ENCODE measurements at regions not wholly inside any gene's neighbourhood (a gene's known extent, or its start where the extent isn't known, plus 50 kb on each side); places are given as distances from the start of the nearest gene placed in this dataset.
"Not testable (repeated sequence)": the region's sequence is repeated elsewhere in the genome, so short reads cannot be mapped to it uniquely, and the experiment has no call there.

GRCh38 chr4:77248805-77249204 is 91.8 kb downstream of the CCNG2 start:
- H3K27ac ChIP-seq, result no peak overlapping the region
- WGBS, 2 donors (ENCODE audit: low coverage in 1 of 2), result 61 to 73% methylated on average over 3 to 4 of the region's 4 CpGs
- H3K27me3 ChIP-seq, result no peaks in the 10 kb centered on the region
- no peak overlapping the region for H3K4me3 ChIP-seq
- DNase-seq, result no peak
- intact Hi-C loops (cut with DNase I; ENCODE audit: low total_unique reads), result no loop called here
- in situ Hi-C loops (cut with MboI; ENCODE audit: low pct_ligation_motif_present in 1 of 4, low pct_unique_long_range_greater_than_20kb in 1 of 4, low sequenced_read_pairs in 3 of 4), result loop anchor here in 2 of 4 donors (10.0 kb wide), 1 partner anchor 106 kb away; no protein-coding TSS in a partner anchor
- no peak for TF ChIP-seq POLR2A (IDR thresholded peaks at IDR 0.05)
- TF ChIP-seq EP300 (IDR thresholded peaks at IDR 0.05; ENCODE audit: low read depth), result no peak
- no peak for TF ChIP-seq CTCF (IDR thresholded peaks at IDR 0.05)
- TF ChIP-seq POLR2AphosphoS5 (IDR thresholded peaks at IDR 0.05), result no peak
- H3K36me3 ChIP-seq, result no peaks in the 10 kb centered on the region
- no peaks in the 10 kb centered on the region for H3K9me3 ChIP-seq
- no peaks in the 10 kb centered on the region for H3K4me1 ChIP-seq

GRCh38 chr4:77251751-77252150 is 94.7 kb downstream of the CCNG2 start:
- 66 to 68% methylated on average over 2 to 3 of the region's 3 CpGs for WGBS, 2 donors (ENCODE audit: low coverage in 1 of 2)

GRCh38 chr4:77263247-77263646 is 106.2 kb downstream of the CCNG2 start:
- no peaks in the 10 kb centered on the region for H3K27me3 ChIP-seq
- no peaks in the 10 kb centered on the region for H3K4me1 ChIP-seq
- TF ChIP-seq EP300 (IDR thresholded peaks at IDR 0.05; ENCODE audit: low read depth) (no peak), POLR2A (IDR thresholded peaks at IDR 0.05) (no peak), CTCF (IDR thresholded peaks at IDR 0.05) (no peak), POLR2AphosphoS5 (IDR thresholded peaks at IDR 0.05) (no peak)
- in situ Hi-C loops (cut with MboI; ENCODE audit: low pct_ligation_motif_present in 1 of 4, low pct_unique_long_range_greater_than_20kb in 1 of 4, low sequenced_read_pairs in 3 of 4) (no loop called here), intact Hi-C loops (cut with DNase I; ENCODE audit: low total_unique reads) (no loop called here)
- no peak for DNase-seq
- H3K27ac ChIP-seq, result no peak overlapping the region
- H3K4me3 ChIP-seq, result no peak overlapping the region
- no peaks in the 10 kb centered on the region for H3K9me3 ChIP-seq
- 91 to 92% methylated on average over 2 of the region's 2 CpGs for WGBS, 2 donors (ENCODE audit: low coverage in 1 of 2)
- no peaks in the 10 kb centered on the region for H3K36me3 ChIP-seq

More at GRCh38 chr4:77251751-77252150, 94.7 kb downstream of the CCNG2 start:
- intact Hi-C loops (cut with DNase I; ENCODE audit: low total_unique reads) (no loop called here), in situ Hi-C loops (cut with MboI; ENCODE audit: low pct_ligation_motif_present in 1 of 4, low pct_unique_long_range_greater_than_20kb in 1 of 4, low sequenced_read_pairs in 3 of 4) (no loop called here)
- no peaks in the 10 kb centered on the region for H3K36me3 ChIP-seq
- H3K27me3 ChIP-seq, result no peaks in the 10 kb centered on the region
- TF ChIP-seq POLR2AphosphoS5 (IDR thresholded peaks at IDR 0.05), result no peak
- TF ChIP-seq EP300 (IDR thresholded peaks at IDR 0.05; ENCODE audit: low read depth), result no peak
- no peak for TF ChIP-seq CTCF (IDR thresholded peaks at IDR 0.05)
- TF ChIP-seq POLR2A (IDR thresholded peaks at IDR 0.05), result no peak
- H3K4me3 ChIP-seq, result no peak overlapping the region
- no peaks in the 10 kb centered on the region for H3K9me3 ChIP-seq
- H3K4me1 ChIP-seq, result no peaks in the 10 kb centered on the region
- no peak for DNase-seq
- no peak overlapping the region for H3K27ac ChIP-seq

GRCh38 chr4:77263976-77264375 is 107.0 kb downstream of the CCNG2 start:
- DNase-seq; in situ Hi-C loops (cut with MboI; ENCODE audit: low pct_ligation_motif_present in 1 of 4, low pct_unique_long_range_greater_than_20kb in 1 of 4, low sequenced_read_pairs in 3 of 4); H3K27ac ChIP-seq; H3K27me3 ChIP-seq; H3K9me3 ChIP-seq; H3K36me3 ChIP-seq; intact Hi-C loops (cut with DNase I; ENCODE audit: low total_unique reads); H3K4me3 ChIP-seq; H3K4me1 ChIP-seq: not testable (repeated sequence)
- 33 to 66% methylated on average over 3 to 4 of the region's 4 CpGs for WGBS, 2 donors (ENCODE audit: low coverage in 1 of 2)

GRCh38 chr4:77264826-77265225 is 107.8 kb downstream of the CCNG2 start:
- TF ChIP-seq POLR2AphosphoS5 (IDR thresholded peaks at IDR 0.05) (no peak), CTCF (IDR thresholded peaks at IDR 0.05) (no peak), POLR2A (IDR thresholded peaks at IDR 0.05) (no peak), EP300 (IDR thresholded peaks at IDR 0.05; ENCODE audit: low read depth) (no peak)
- intact Hi-C loops (cut with DNase I; ENCODE audit: low total_unique reads), result no loop called here
- WGBS, 2 donors (ENCODE audit: low coverage in 1 of 2), result 63 to 80% methylated on average over 2 of the region's 2 CpGs
- no peaks in the 10 kb centered on the region for H3K36me3 ChIP-seq
- H3K4me1 ChIP-seq, result no peaks in the 10 kb centered on the region
- no peaks in the 10 kb centered on the region for H3K27me3 ChIP-seq
- no peaks in the 10 kb centered on the region for H3K9me3 ChIP-seq
- DNase-seq, result no peak
- H3K27ac ChIP-seq, result no peak overlapping the region
- in situ Hi-C loops (cut with MboI; ENCODE audit: low pct_ligation_motif_present in 1 of 4, low pct_unique_long_range_greater_than_20kb in 1 of 4, low sequenced_read_pairs in 3 of 4), result no loop called here
- H3K4me3 ChIP-seq, result no peak overlapping the region
